Ishikawa (cell line): ENCODE measurements at regions not wholly inside any gene's neighbourhood (a gene's known extent, or its start where the extent isn't known, plus 50 kb on each side); places are given as distances from the start of the nearest gene placed in this dataset.

Experiments used
- CEBPB ChIP-seq: IDR thresholded peaks from 2 replicates; pipeline ENCODE4 v1.6.1; 2012
- CREB1 ChIP-seq: IDR thresholded peaks from 2 replicates; pipeline ENCODE4 v1.6.1; 2012; ENCODE audit warnings: low read depth
- EGR1 ChIP-seq: IDR thresholded peaks from 2 replicates; pipeline ENCODE4 v1.6.1; 2012
- EP300 ChIP-seq: IDR thresholded peaks from 2 replicates; pipeline ENCODE4 v1.6.1; 2012; ENCODE audit warnings: borderline replicate concordance
- FOXM1 ChIP-seq: IDR thresholded peaks from 2 replicates; pipeline ENCODE4 v1.6.1; 2012; ENCODE audit warnings: low read depth, borderline replicate concordance
- MAX ChIP-seq: IDR thresholded peaks from 2 replicates; pipeline ENCODE4 v1.6.1; 2012
- NFIC ChIP-seq: IDR thresholded peaks from 2 replicates; pipeline ENCODE4 v1.6.1; 2012
- RAD21 ChIP-seq: IDR thresholded peaks from 2 replicates; pipeline ENCODE4 v1.6.1; 2012; ENCODE audit warnings: low read depth
- REST ChIP-seq: IDR thresholded peaks from 2 replicates; pipeline ENCODE4 v1.6.1; 2012; ENCODE audit warnings: low read depth, mild to moderate bottlenecking
- TAF1 ChIP-seq: IDR thresholded peaks from 2 replicates; pipeline ENCODE4 v1.6.1; 2012; ENCODE audit warnings: low read depth, mild to moderate bottlenecking
- TCF12 ChIP-seq: IDR thresholded peaks from 2 replicates; pipeline ENCODE4 v1.6.1; 2012; ENCODE audit warnings: low read depth
- TEAD4 ChIP-seq: IDR thresholded peaks from 2 replicates; pipeline ENCODE4 v1.6.1; 2012
- USF1 ChIP-seq: IDR thresholded peaks from 2 replicates; pipeline ENCODE4 v1.6.1; 2012
- YY1 ChIP-seq: IDR thresholded peaks from 2 replicates; pipeline ENCODE4 v1.6.1; 2012; ENCODE audit warnings: low read depth
- ZBTB7A ChIP-seq: IDR thresholded peaks from 2 replicates; pipeline ENCODE4 v1.6.1; 2012; ENCODE audit warnings: low read depth

- no peak for TF ChIP-seq CREB1
- TF ChIP-seq RAD21, result no peak
- no peak for TF ChIP-seq CEBPB
- no peak for TF ChIP-seq REST
- TF ChIP-seq TEAD4, result no peak
- TF ChIP-seq TCF12, result no peak
- no peak for TF ChIP-seq FOXM1
- TF ChIP-seq NFIC, result no peak
- no peak for TF ChIP-seq YY1
- no peak for TF ChIP-seq MAX
- TF ChIP-seq EGR1, result no peak
- TF ChIP-seq EP300, result no peak
- no peak for TF ChIP-seq USF1
- TF ChIP-seq ZBTB7A, result no peak
- TF ChIP-seq TAF1, result no peak
Measured at GRCh38 chr2:150036622-150037021, 449.0 kb upstream of the MMADHC start.

GRCh38 chr2:150034665-150035064, 447.1 kb upstream of the MMADHC start:
- no peak for TF ChIP-seq YY1
- TF ChIP-seq CREB1, result no peak
- no peak for TF ChIP-seq ZBTB7A
- TF ChIP-seq TAF1, result no peak
- TF ChIP-seq USF1, result no peak
- TF ChIP-seq NFIC, result no peak
- no peak for TF ChIP-seq EP300
- no peak for TF ChIP-seq TCF12
- no peak for TF ChIP-seq MAX
- TF ChIP-seq FOXM1, result no peak
- TF ChIP-seq RAD21, result no peak
- TF ChIP-seq TEAD4, result no peak
- no peak for TF ChIP-seq REST

GRCh38 chr2:150030436-150031190, 443.0 kb upstream of the MMADHC start:
- TF ChIP-seq TCF12, result no peak
- no peak for TF ChIP-seq EGR1
- TF ChIP-seq USF1, result no peak
- no peak for TF ChIP-seq TAF1
- no peak for TF ChIP-seq YY1
- TF ChIP-seq EP300, result no peak
- TF ChIP-seq NFIC, result no peak
- TF ChIP-seq ZBTB7A, result no peak

GRCh38 chr2:150028322-150028721, 440.7 kb upstream of the MMADHC start:
- TF ChIP-seq ZBTB7A (no peak), CEBPB (no peak), NFIC (no peak), USF1 (no peak), MAX (no peak), EP300 (no peak), EGR1 (no peak), TEAD4 (no peak), REST (no peak), TAF1 (no peak), CREB1 (no peak), YY1 (no peak), FOXM1 (no peak), RAD21 (no peak), TCF12 (no peak)
